Breast epithelium (tissue), 4 donors: ENCODE measurements at regions not wholly inside any gene's neighbourhood (a gene's known extent, or its start where the extent isn't known, plus 50 kb on each side); places are given as distances from the start of the nearest gene placed in this dataset.
"Not testable (repeated sequence)": the region's sequence is repeated elsewhere in the genome, so short reads cannot be mapped to it uniquely, and the experiment has no call there.

ENCODE experiments used
- DNase-seq, 2 donors: peaks; one replicate each; pipeline ENCODE4 v3.0.0-alpha.2; 2019; ENCODE audit warnings: low spot score in 2 of 2
- H3K27ac ChIP-seq, 2 donors: fragments of 200-600 bp; sonication (generic) in 1 of 2; one replicate each; pipeline ENCODE4 v1.5.1; 2016 to 2019; ENCODE audit warnings: mild to moderate bottlenecking in 1 of 2
- H3K27me3 ChIP-seq, 2 donors: fragments of 200-600 bp; sonication (generic) in 1 of 2; one replicate each; pipeline versions ENCODE4 v1.5.1 to v1.6.0; 2017 to 2019; ENCODE audit warnings: control low read depth in 1 of 2, mild to moderate bottlenecking in 1 of 2
- H3K36me3 ChIP-seq: fragments of 200-600 bp; one replicate; pipeline ENCODE4 v1.5.1; 2019
- H3K4me1 ChIP-seq, 2 donors: fragments of 200-600 bp; sonication (generic); one replicate each; pipeline ENCODE4 v1.5.1; 2016 to 2019; ENCODE audit warnings: control low read depth in 1 of 2
- H3K4me3 ChIP-seq, 3 donors: fragments of 200-600 bp; sonication (generic); 1 replicate in 2 of 3; 2 replicates in 1 of 3; pipeline ENCODE4 v1.5.1; 2016 to 2019; ENCODE audit warnings: mild to moderate bottlenecking in 3 of 3, moderate library complexity in 2 of 3
- H3K9me3 ChIP-seq, 2 donors: fragments of 200-600 bp; sonication (generic) in 1 of 2; one replicate each; pipeline ENCODE4 v1.5.1; 2016 to 2019; ENCODE audit warnings: control low read depth in 1 of 2
- CTCF ChIP-seq, 3 donors: fragments of 450-650 bp; IDR thresholded peaks; one replicate each; pipeline ENCODE4 v1.5.1; 2016 to 2017; ENCODE audit warnings: antibody characterized with exemption in 3 of 3, mild to moderate bottlenecking in 3 of 3, moderate library complexity in 3 of 3
- POLR2A ChIP-seq: fragments of 450-650 bp; IDR thresholded peaks from one replicate; pipeline ENCODE4 v1.6.1; 2016; ENCODE audit warnings: antibody characterized with exemption, mild to moderate bottlenecking, moderate library complexity
- POLR2AphosphoS5 ChIP-seq, 3 donors: sonication (generic); formaldehyde crosslinking; IDR thresholded peaks; one replicate each; pipeline ENCODE4 v1.6.1; 2017; ENCODE audit warnings: antibody characterized with exemption in 3 of 3
- intact Hi-C: fragments of 100-400 bp; cut with DNase I; formaldehyde crosslinking; loops from one replicate; pipeline ENCODE4 v1.15.1; 2023; ENCODE audit warnings: low total_unique reads

GRCh38 chr2:76180676-76181075 is 470.0 kb upstream of the GCFC2 start:
- no peak overlapping the region for H3K27ac ChIP-seq
- no peak for DNase-seq
- H3K4me1 ChIP-seq: no peaks in the 10 kb centered on the region
- no peaks in the 10 kb centered on the region for H3K36me3 ChIP-seq
- intact Hi-C loops: no loop called here
- peaks cover 5 to 9% of the 10 kb centered on the region in 2 donors for H3K9me3 ChIP-seq
- TF ChIP-seq POLR2A (no peak), POLR2AphosphoS5 (IDR thresholded peaks at IDR 0.05) (no peak), CTCF (IDR thresholded peaks at IDR 0.05) (no peak)
- no peak overlapping the region for H3K4me3 ChIP-seq
- H3K27me3 ChIP-seq: no peaks in the 10 kb centered on the region

GRCh38 chr2:76178610-76179009 is 467.9 kb upstream of the GCFC2 start:
- no peak overlapping the region for H3K4me3 ChIP-seq

GRCh38 chr2:76175295-76175694 is 464.6 kb upstream of the GCFC2 start:
- Histone ChIP-seq H3K4me1 (no peaks in the 10 kb centered on the region), H3K27ac (no peak overlapping the region), H3K27me3 (no peaks in the 10 kb centered on the region), H3K4me3 (no peak overlapping the region), H3K9me3 (peaks cover 2 to 9% of the 10 kb centered on the region in 2 donors), H3K36me3 (no peaks in the 10 kb centered on the region)
- DNase-seq: no peak
- TF ChIP-seq CTCF (IDR thresholded peaks at IDR 0.05): no peak
- no peak for TF ChIP-seq POLR2AphosphoS5 (IDR thresholded peaks at IDR 0.05)
- TF ChIP-seq POLR2A: no peak
- intact Hi-C loops: no loop called here

More at GRCh38 chr2:76178610-76179009, 467.9 kb upstream of the GCFC2 start:
- Histone ChIP-seq H3K36me3 (no peaks in the 10 kb centered on the region), H3K4me1 (no peaks in the 10 kb centered on the region), H3K27ac (no peak overlapping the region), H3K27me3 (no peaks in the 10 kb centered on the region), H3K9me3 (peaks cover 5 to 9% of the 10 kb centered on the region in 2 donors)
- intact Hi-C loops: no loop called here
- TF ChIP-seq POLR2AphosphoS5 (IDR thresholded peaks at IDR 0.05) (no peak), CTCF (IDR thresholded peaks at IDR 0.05) (no peak), POLR2A (no peak)
- no peak for DNase-seq

- no peak for DNase-seq
- TF ChIP-seq CTCF (IDR thresholded peaks at IDR 0.05): no peak
- no peak for TF ChIP-seq POLR2AphosphoS5 (IDR thresholded peaks at IDR 0.05)
- TF ChIP-seq POLR2A: no peak
- intact Hi-C loops: no loop called here
- Histone ChIP-seq H3K27me3 (no peaks in the 10 kb centered on the region), H3K4me1 (no peaks in the 10 kb centered on the region), H3K4me3 (no peak overlapping the region), H3K9me3 (peaks cover 2 to 4% of the 10 kb centered on the region in 2 donors), H3K36me3 (no peaks in the 10 kb centered on the region), H3K27ac (no peak overlapping the region)
Measured at GRCh38 chr2:76174505-76174904, 463.8 kb upstream of the GCFC2 start.

- H3K27ac ChIP-seq, H3K4me1 ChIP-seq, DNase-seq, H3K9me3 ChIP-seq, intact Hi-C loops, H3K27me3 ChIP-seq, H3K36me3 ChIP-seq, H3K4me3 ChIP-seq: not testable (repeated sequence)
Measured at GRCh38 chr2:76173206-76173605, 462.5 kb upstream of the GCFC2 start.

GRCh38 chr2:76172154-76172595 is 461.5 kb upstream of the GCFC2 start:
- H3K27me3 ChIP-seq, H3K27ac ChIP-seq, H3K4me1 ChIP-seq, H3K36me3 ChIP-seq, intact Hi-C loops, H3K4me3 ChIP-seq, DNase-seq, H3K9me3 ChIP-seq: not testable (repeated sequence)
